ENCODE measurements at regions not wholly inside any gene's neighbourhood (a gene's known extent, or its start where the extent isn't known, plus 50 kb on each side); places are given as distances from the start of the nearest gene placed in this dataset.

DNA sequence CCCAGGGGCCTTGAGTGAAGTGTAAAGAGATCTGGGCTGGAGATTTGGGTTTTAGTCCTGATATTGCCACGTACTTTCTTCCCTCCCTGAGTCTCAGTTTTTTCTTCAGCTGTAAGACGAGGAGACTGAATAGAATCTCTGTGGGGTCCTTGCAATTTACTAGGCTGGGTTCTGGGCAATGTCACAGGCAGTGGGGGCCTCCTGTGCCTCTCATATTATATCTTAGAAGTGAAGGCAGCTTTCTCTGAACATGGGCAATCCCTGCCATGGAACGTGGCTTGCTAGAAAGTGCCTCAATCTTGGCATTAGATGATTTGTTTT is 62.0 kb upstream of the PTPRJ start:
- TF ChIP-seq POLR2AphosphoS5 (IDR thresholded peaks at IDR 0.05) = no peak
- TF ChIP-seq, protein P1, sequence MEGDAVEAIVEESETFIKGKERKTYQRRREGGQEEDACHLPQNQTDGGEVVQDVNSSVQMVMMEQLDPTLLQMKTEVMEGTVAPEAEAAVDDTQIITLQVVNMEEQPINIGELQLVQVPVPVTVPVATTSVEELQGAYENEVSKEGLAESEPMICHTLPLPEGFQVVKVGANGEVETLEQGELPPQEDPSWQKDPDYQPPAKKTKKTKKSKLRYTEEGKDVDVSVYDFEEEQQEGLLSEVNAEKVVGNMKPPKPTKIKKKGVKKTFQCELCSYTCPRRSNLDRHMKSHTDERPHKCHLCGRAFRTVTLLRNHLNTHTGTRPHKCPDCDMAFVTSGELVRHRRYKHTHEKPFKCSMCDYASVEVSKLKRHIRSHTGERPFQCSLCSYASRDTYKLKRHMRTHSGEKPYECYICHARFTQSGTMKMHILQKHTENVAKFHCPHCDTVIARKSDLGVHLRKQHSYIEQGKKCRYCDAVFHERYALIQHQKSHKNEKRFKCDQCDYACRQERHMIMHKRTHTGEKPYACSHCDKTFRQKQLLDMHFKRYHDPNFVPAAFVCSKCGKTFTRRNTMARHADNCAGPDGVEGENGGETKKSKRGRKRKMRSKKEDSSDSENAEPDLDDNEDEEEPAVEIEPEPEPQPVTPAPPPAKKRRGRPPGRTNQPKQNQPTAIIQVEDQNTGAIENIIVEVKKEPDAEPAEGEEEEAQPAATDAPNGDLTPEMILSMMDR (IDR thresholded peaks at IDR 0.05) = no peak
- TF ChIP-seq POLR2A (IDR thresholded peaks at IDR 0.05) = no peak
- no peak for TF ChIP-seq EP300 (IDR thresholded peaks at IDR 0.05)
